ENCODE measurements at regions not wholly inside any gene's neighbourhood (a gene's known extent, or its start where the extent isn't known, plus 50 kb on each side); places are given as distances from the start of the nearest gene placed in this dataset.

GRCh38 chr4:123007679-123008078 lies 85.3 kb upstream of the NUDT6 start:
- ChIA-PET CTCF (interaction anchor here (0.9 kb wide), 1 partner anchor 11 kb away, joined by 4 read pairs; no protein-coding TSS in a partner anchor), POLR2A (no interaction called here), SMC1A (ENCODE audit: uncharacterized antibody, unreplicated experiment) (no interaction called here), RAD21 (ENCODE audit: unreplicated experiment) (no interaction called here)
- no peaks in the 10 kb centered on the region for H3K27me3 ChIP-seq (replicated peaks in 1 of 2; ENCODE audit: control insufficient read depth in 2 of 2, insufficient read depth in 2 of 2, low read length in 1 of 2)
- no peaks in the 10 kb centered on the region; the same call in 2 of the 3 replicates for H3K9me3 ChIP-seq (replicated peaks; ENCODE audit: control insufficient read depth, insufficient read depth, low read length)
- no peaks in the 10 kb centered on the region for H4K20me1 ChIP-seq (ENCODE audit: control insufficient read depth, insufficient read depth)
- no peaks in the 10 kb centered on the region for H3K79me2 ChIP-seq (ENCODE audit: control insufficient read depth, insufficient read depth, low read length)
- in situ Hi-C loops (cut with MboI): no loop called here
- BruUV-seq (replicated peaks): no TSS peak
- H3K9ac ChIP-seq (ENCODE audit: control insufficient read depth, insufficient read depth, low read length): no peak overlapping the region
- no peak overlapping the region for H2AFZ ChIP-seq (ENCODE audit: control insufficient read depth, low read depth, low read length)
- DNase-seq (ENCODE audit: low read depth, low spot score) (no peak), ATAC-seq (no peak), FAIRE-seq (no peak)
- no peak overlapping the region for H3K4me2 ChIP-seq (ENCODE audit: control insufficient read depth, insufficient read depth)
- intact Hi-C loops (cut with micrococcal nuclease; ENCODE audit: unreplicated experiment): no loop called here
- H3K27ac ChIP-seq (ENCODE audit: control insufficient read depth, insufficient read depth): no peak overlapping the region
- H3K36me3 ChIP-seq (ENCODE audit: control insufficient read depth in 2 of 2, insufficient read depth in 2 of 2, low read length in 1 of 2): no peaks in the 10 kb centered on the region
- no peak overlapping the region for H3K4me3 ChIP-seq
- H3K4me1 ChIP-seq (ENCODE audit: control insufficient read depth, insufficient read depth, low read length): no peaks in the 10 kb centered on the region
- TF ChIP-seq SMAD5 (IDR thresholded peaks at IDR 0.05; ENCODE audit: low read depth): no peak
- no peak for TF ChIP-seq HDGF (IDR thresholded peaks at IDR 0.05)
- no peak for TF ChIP-seq RELA (IDR thresholded peaks at IDR 0.05; ENCODE audit: borderline replicate concordance, partially characterized antibody)
- TF ChIP-seq NFYA (IDR thresholded peaks at IDR 0.05; ENCODE audit: borderline replicate concordance, low read depth, low read length): no peak
- TF ChIP-seq ZBTB4 (CRISPR knock-in tag; IDR thresholded peaks at IDR 0.05): no peak
- TF ChIP-seq RCOR1 (conservative IDR thresholded peaks at IDR 0.05; ENCODE audit: low read depth, low read length): no peak
- TF ChIP-seq SREBF1 (IDR thresholded peaks at IDR 0.05; ENCODE audit: low read length): no peak
- TF ChIP-seq NR2C1 (IDR thresholded peaks at IDR 0.05): no peak
- no peak for TF ChIP-seq MAX (IDR thresholded peaks at IDR 0.05; ENCODE audit: low read depth, low read length)
- no peak for TF ChIP-seq CBX5 (IDR thresholded peaks at IDR 0.05; ENCODE audit: low read depth)
- no peak for TF ChIP-seq FOXM1 (IDR thresholded peaks at IDR 0.05; ENCODE audit: low read depth, low read length)
- TF ChIP-seq BRCA1 (IDR thresholded peaks at IDR 0.05; ENCODE audit: low read depth, low read length): no peak
- TF ChIP-seq CBFB (IDR thresholded peaks at IDR 0.05; ENCODE audit: low read depth): no peak
- TF ChIP-seq NKRF (conservative IDR thresholded peaks at IDR 0.05): no peak
- no peak for TF ChIP-seq SKIL (IDR thresholded peaks at IDR 0.05; ENCODE audit: low read depth, poor library complexity, severe bottlenecking)
- no peak for TF ChIP-seq SMC3 (IDR thresholded peaks at IDR 0.05; ENCODE audit: borderline replicate concordance, low read length)
- TF ChIP-seq HDAC6 (IDR thresholded peaks at IDR 0.05; ENCODE audit: unreplicated experiment): no peak
